K562 (cell line): ENCODE measurements at regions not wholly inside any gene's neighbourhood (a gene's known extent, or its start where the extent isn't known, plus 50 kb on each side); places are given as distances from the start of the nearest gene placed in this dataset.

Source experiments
- CEBPB ChIP-seq: fragments of 450-650 bp; IDR thresholded peaks from 2 replicates; pipeline ENCODE4 v1.6.1; 2016; ENCODE audit warnings: missing genetic modification characterization, missing compliant biosample characterization
- GABPB1 ChIP-seq: sonication (generic); formaldehyde crosslinking; IDR thresholded peaks from 2 replicates; pipeline ENCODE4 v1.8.0; 2022; ENCODE audit warnings: mild to moderate bottlenecking, missing genetic modification reagents
- MAZ ChIP-seq, 2 experiments: fragments of 450-650 bp in 1 of 2; sonication (generic) in 1 of 2; formaldehyde crosslinking; IDR thresholded peaks in 1 of 2; conservative IDR thresholded peaks in 1 of 2; 2 replicates each; pipeline versions ENCODE4 v1.4.0 to v1.5.0; 2020; ENCODE audit warnings: mild to moderate bottlenecking in 1 of 2, missing genetic modification reagents in 1 of 2
- NFIC ChIP-seq: fragments of 450-650 bp; IDR thresholded peaks from 2 replicates; pipeline ENCODE4 v1.6.1; 2017; ENCODE audit warnings: mild to moderate bottlenecking, inconsistent platforms
- POLR2AphosphoS5 ChIP-seq: IDR thresholded peaks from 2 replicates; pipeline ENCODE4 v1.6.1; 2011; ENCODE audit warnings: mild to moderate bottlenecking, low read depth, low read length, moderate library complexity; ENCODE audit not compliant: control insufficient read depth, insufficient read depth
- ZNF121 ChIP-seq: sonication (generic); formaldehyde crosslinking; conservative IDR thresholded peaks from 2 replicates; pipeline ENCODE4 v1.8.0; 2022; ENCODE audit warnings: missing genetic modification reagents

DNA sequence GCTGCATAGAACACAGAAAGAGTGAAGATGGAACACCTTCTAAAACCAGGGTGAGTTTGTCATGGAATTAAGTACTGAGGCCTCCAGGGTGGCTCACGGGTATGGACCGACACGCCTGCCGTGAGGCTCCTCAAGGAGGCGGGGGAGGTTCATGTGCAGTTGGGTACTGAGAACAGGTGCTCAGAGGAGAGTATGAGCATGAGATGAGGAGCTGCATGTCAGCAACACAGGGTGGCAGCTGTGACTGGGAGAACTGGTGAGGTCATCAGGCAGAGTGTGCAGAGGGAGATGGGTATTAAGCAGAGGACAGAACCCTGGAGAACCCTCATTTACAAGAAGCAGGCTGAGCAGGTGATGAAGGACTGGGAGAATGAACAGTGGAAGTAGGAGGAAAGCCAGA lies 63.2 kb upstream of the KLHL29 start:
- TF ChIP-seq GABPB1 (CRISPR knock-in tag) (no peak), MAZ (CRISPR knock-in tag; conservative IDR thresholded peaks at IDR 0.05 in 1 of 2, IDR thresholded peaks at IDR 0.05 in 1 of 2) (no peak), CEBPB (tag) (no peak), NFIC (no peak), POLR2AphosphoS5 (no peak), ZNF121 (CRISPR knock-in tag) (no peak)
